BJ (cell line): ENCODE measurements at regions not wholly inside any gene's neighbourhood (a gene's known extent, or its start where the extent isn't known, plus 50 kb on each side); places are given as distances from the start of the nearest gene placed in this dataset.

Experiments used
- CTCF ChIA-PET: fragments of 350-600 bp; formaldehyde crosslinking; extraction: SDS; loops from one replicate; lab custom pipeline; 2021; ENCODE audit warnings: antibody characterized with exemption, inconsistent platforms; lab: Yijun Ruan, JAX
- POLR2A ChIA-PET: fragments of 300-600 bp; sonication (Branson Sonifier 250); formaldehyde crosslinking; extraction: SDS; loops from one replicate; lab custom pipeline; 2021; ENCODE audit warnings: antibody characterized with exemption; lab: Charles Lee
- DNase-seq: peaks from one replicate; pipeline ENCODE4 v3.0.0-alpha.2; 2011; ENCODE audit warnings: low read depth
- H3K27me3 ChIP-seq: 2 replicates; pipeline ENCODE4 v1.6.0; 2011; ENCODE audit warnings: low read length; ENCODE audit not compliant: control insufficient read depth, insufficient read depth
- H3K36me3 ChIP-seq: 2 replicates; pipeline ENCODE4 v1.5.1; 2011; ENCODE audit warnings: low read length; ENCODE audit not compliant: control insufficient read depth, insufficient read depth
- H3K4me3 ChIP-seq: 2 replicates; pipeline ENCODE4 v1.5.1; 2011; ENCODE audit warnings: low read depth, mild to moderate bottlenecking, control low read depth, low read length
- CTCF ChIP-seq: IDR thresholded peaks from 2 replicates; pipeline ENCODE4 v1.5.1; 2011; ENCODE audit warnings: low read depth, mild to moderate bottlenecking, control low read depth, inconsistent platforms, low read length, moderate library complexity; ENCODE audit not compliant: insufficient read depth

- ChIA-PET CTCF (interaction anchor here (0.8 to 4.0 kb wide), 3 partner anchors 13 to 142 kb away, joined by 3 to 11 read pairs (median 4); no protein-coding TSS in a partner anchor), POLR2A (no interaction called here)
- Histone ChIP-seq H3K27me3 (peaks cover 8% of the 10 kb centered on the region), H3K36me3 (no peaks in the 10 kb centered on the region), H3K4me3 (no peak overlapping the region)
- TF ChIP-seq CTCF = no peak
- DNase-seq = no peak
Measured at GRCh38 chr2:72008608-72009007, 139.1 kb downstream of the CYP26B1 start.

GRCh38 chr2:72007402-72007801 lies 140.3 kb downstream of the CYP26B1 start:
- no peak for DNase-seq
- ChIA-PET CTCF (interaction anchor here (1.0 kb wide), 1 partner anchor 12 kb away, joined by 3 read pairs; no protein-coding TSS in a partner anchor), POLR2A (no interaction called here)
- Histone ChIP-seq H3K4me3 (no peak overlapping the region), H3K36me3 (no peaks in the 10 kb centered on the region), H3K27me3 (peaks cover 8% of the 10 kb centered on the region)
- TF ChIP-seq CTCF = no peak

- no peaks in the 10 kb centered on the region for H3K36me3 ChIP-seq
- no peak for DNase-seq
- ChIA-PET POLR2A (no interaction called here), CTCF (interaction anchor here (1.1 kb wide), 1 partner anchor 12 kb away, joined by 8 read pairs; no protein-coding TSS in a partner anchor)
- no peak overlapping the region for H3K4me3 ChIP-seq
- TF ChIP-seq CTCF = no peak
- H3K27me3 ChIP-seq = peaks cover 11% of the 10 kb centered on the region
Measured at GRCh38 chr2:72006188-72006736, 141.4 kb downstream of the CYP26B1 start.

GRCh38 chr2:72004976-72005375 lies 142.7 kb downstream of the CYP26B1 start:
- ChIA-PET CTCF (interaction anchor here (1.0 to 1.6 kb wide), 2 partner anchors 10 to 145 kb away, joined by 5 to 7 read pairs; no protein-coding TSS in a partner anchor), POLR2A (no interaction called here)
- Histone ChIP-seq H3K27me3 (peaks cover 10% of the 10 kb centered on the region), H3K36me3 (no peaks in the 10 kb centered on the region), H3K4me3 (no peak overlapping the region)
- TF ChIP-seq CTCF = no peak
- DNase-seq = no peak

GRCh38 chr2:72004201-72004915 lies 143.3 kb downstream of the CYP26B1 start:
- DNase-seq = no peak
- peaks cover 11% of the 10 kb centered on the region for H3K27me3 ChIP-seq
- no peaks in the 10 kb centered on the region for H3K36me3 ChIP-seq
- ChIA-PET POLR2A (no interaction called here), CTCF (interaction anchor here (1.0 to 1.6 kb wide), 3 partner anchors 10 to 205 kb away, joined by 3 to 7 read pairs (median 5); no protein-coding TSS in a partner anchor)
- TF ChIP-seq CTCF = no peak
- no peak overlapping the region for H3K4me3 ChIP-seq
